K562 (cell line): ENCODE measurements at regions not wholly inside any gene's neighbourhood (a gene's known extent, or its start where the extent isn't known, plus 50 kb on each side); places are given as distances from the start of the nearest gene placed in this dataset.

Experiments
- ATAC-seq: fragments of 200-7000 bp; cut with Tn5 transposase; 3 replicates; pipeline ENCODE4 v1.9.1; 2020; ENCODE audit warnings: moderate library complexity
- BruUV-seq: library from RNA; stranded (reverse); fragments of 400-500 nt; replicated peaks from 2 replicates; lab custom pipeline; 2021; lab: Mats Ljungman, UMichigan
- CTCF ChIA-PET: fragments of 300-600 bp; formaldehyde crosslinking; extraction: SDS; loops from one replicate; lab custom pipeline; 2021; ENCODE audit warnings: low intra/inter-chr PET ratio; lab: Yijun Ruan, JAX
- POLR2A ChIA-PET: fragments of 300-600, 350-650 bp; sonication (Branson Sonifier 250); formaldehyde crosslinking; extraction: SDS; loops from one replicate; lab custom pipeline; 2021; ENCODE audit warnings: antibody characterized with exemption, inconsistent platforms; lab: Yijun Ruan, JAX
- DNase-seq, 4 experiments: peaks; one replicate each; pipeline versions ENCODE4 v3.0.0 to v3.0.0-alpha.2; 2011 to 2018; ENCODE audit warnings: low spot score in 3 of 4, mixed read lengths in 3 of 4; ENCODE audit errors: extremely low read depth in 1 of 4
- FAIRE-seq: peaks from 2 replicates; lab custom pipeline; 2011; peaks lifted over from hg19 to GRCh38; lab: Jason Lieb, UNC
- H2AFZ ChIP-seq: 2 replicates; pipeline ENCODE4 v1.6.0; 2011; ENCODE audit warnings: low read depth, low read length, control low read depth, inconsistent platforms
- H3K27ac ChIP-seq: fragments of 200-600 bp; 3 replicates; pipeline ENCODE4 v1.8.0; 2011; ENCODE audit warnings: low read depth, mild to moderate bottlenecking, control low read depth, inconsistent platforms, low read length, moderate library complexity, mixed read lengths; ENCODE audit errors: extremely low read depth
- H3K27me3 ChIP-seq, 2 experiments: fragments of 300-600 bp in 1 of 2; 2 replicates in 1 of 2; 3 replicates in 1 of 2; pipeline versions ENCODE4 v1.6.0 to v1.8.0; 2011; ENCODE audit warnings: inconsistent platforms in 2 of 2, low read length in 2 of 2, mild to moderate bottlenecking in 1 of 2, mixed read lengths in 1 of 2, moderate library complexity in 1 of 2; ENCODE audit not compliant: control insufficient read depth in 2 of 2, insufficient read depth in 2 of 2
- H3K36me3 ChIP-seq: fragments of 300-600 bp; 3 replicates; pipeline ENCODE4 v1.8.0; 2011; ENCODE audit warnings: mild to moderate bottlenecking, low read length, inconsistent platforms; ENCODE audit not compliant: control insufficient read depth, insufficient read depth
- H3K4me1 ChIP-seq, 2 experiments: fragments of 200-600 bp in 1 of 2; replicated peaks in 1 of 2; 2 replicates in 1 of 2; 3 replicates in 1 of 2; pipeline versions ENCODE4 v1.5.1 to v1.8.0; 2011; ENCODE audit warnings: inconsistent platforms in 2 of 2, low read length in 2 of 2, mild to moderate bottlenecking in 1 of 2, mixed read lengths in 1 of 2, moderate library complexity in 1 of 2; ENCODE audit not compliant: control insufficient read depth in 2 of 2, insufficient read depth in 2 of 2
- H3K4me2 ChIP-seq: 2 replicates; pipeline ENCODE4 v1.6.1; 2011; ENCODE audit warnings: low read length, control low read depth, inconsistent platforms, mixed read lengths; ENCODE audit not compliant: insufficient read depth
- H3K4me3 ChIP-seq: fragments of 200-600 bp; sonication (generic), shearing (Covaris generic); 2 replicates; pipeline ENCODE4 v1.5.1; 2016; ENCODE audit warnings: control low read depth, inconsistent platforms
- H3K79me2 ChIP-seq: fragments of 200-600 bp; 3 replicates; pipeline ENCODE4 v1.8.0; 2011; ENCODE audit warnings: low read length, inconsistent platforms; ENCODE audit not compliant: control insufficient read depth, insufficient read depth
- H3K9ac ChIP-seq, 2 experiments: 2 replicates each; pipeline versions ENCODE4 v1.6.0 to v1.6.1; 2011; ENCODE audit warnings: low read depth in 2 of 2, low read length in 2 of 2, control low read depth in 1 of 2, inconsistent platforms in 1 of 2, mild to moderate bottlenecking in 1 of 2, mixed read lengths in 1 of 2; ENCODE audit not compliant: insufficient read depth in 1 of 2
- H3K9me1 ChIP-seq: one replicate; pipeline ENCODE4 v1.6.0; 2011; ENCODE audit warnings: inconsistent platforms, mild to moderate bottlenecking, low read length, moderate library complexity; ENCODE audit not compliant: control insufficient read depth, insufficient read depth
- H3K9me3 ChIP-seq: replicated peaks from 2 replicates; pipeline ENCODE4 v1.5.1; 2011; ENCODE audit warnings: low read depth, low read length, inconsistent platforms; ENCODE audit not compliant: control insufficient read depth, insufficient read depth
- H4K20me1 ChIP-seq: replicated peaks from 2 replicates; pipeline ENCODE4 v1.6.1; 2011; ENCODE audit warnings: low read length, inconsistent platforms, mixed read lengths; ENCODE audit not compliant: control insufficient read depth, insufficient read depth
- BCOR ChIP-seq: fragments of 450-650 bp; IDR thresholded peaks from 2 replicates; pipeline ENCODE4 v1.6.1; 2016
- BRF1 ChIP-seq: IDR thresholded peaks from 3 replicates; pipeline ENCODE4 v1.6.1; 2011; ENCODE audit warnings: borderline replicate concordance, mild to moderate bottlenecking; ENCODE audit not compliant: insufficient read length; ENCODE audit errors: extremely low read depth
- CREBBP ChIP-seq: IDR thresholded peaks from one replicate; pipeline ENCODE4 v1.6.1; 2012; ENCODE audit warnings: low read depth, mild to moderate bottlenecking, control low read depth, inconsistent platforms, low read length
- CSDE1 ChIP-seq, 2 experiments: fragments of 450-650 bp; IDR thresholded peaks; 2 replicates each; pipeline ENCODE4 v1.6.1; 2016; ENCODE audit warnings: mild to moderate bottlenecking in 1 of 2
- ELF4 ChIP-seq: fragments of 450-650 bp; formaldehyde crosslinking; IDR thresholded peaks from 2 replicates; pipeline ENCODE4 v1.4.0; 2022; ENCODE audit warnings: missing genetic modification characterization
- FOXJ3 ChIP-seq: sonication (generic); formaldehyde crosslinking; IDR thresholded peaks from 2 replicates; pipeline ENCODE4 v1.4.0; 2020; ENCODE audit warnings: mild to moderate bottlenecking, missing genetic modification reagents
- MCM3 ChIP-seq: fragments of 450-650 bp; IDR thresholded peaks from 2 replicates; pipeline ENCODE4 v1.6.1; 2016
- SMAD4 ChIP-seq: fragments of 250-450 bp; sonication (Bioruptor Pico); conservative IDR thresholded peaks from 2 replicates; pipeline ENCODE4 v1.8.0; 2021; ENCODE audit warnings: inconsistent platforms, mild to moderate bottlenecking, moderate library complexity
- ZFP36 ChIP-seq: fragments of 150-350 bp; IDR thresholded peaks from 2 replicates; pipeline ENCODE4 v1.6.1; 2018; ENCODE audit warnings: low read length, low read depth; ENCODE audit not compliant: partially characterized antibody
- ZNF263 ChIP-seq: sonication (generic); formaldehyde crosslinking; IDR thresholded peaks from 2 replicates; pipeline ENCODE4 v1.8.0; 2022; ENCODE audit warnings: mild to moderate bottlenecking, missing genetic modification reagents, borderline replicate concordance
- in situ Hi-C: fragments of 300-500 bp; cut with MboI; formaldehyde crosslinking; loops from 4 replicates; pipeline ENCODE4 v1.15.0; 2018; ENCODE audit warnings: inconsistent platforms, mixed read lengths
- intact Hi-C: fragments of 100-400 bp; cut with micrococcal nuclease; formaldehyde crosslinking; loops from 2 replicates; pipeline ENCODE4 v1.14.2; 2022

- in situ Hi-C loops = loop anchor here (10.0 kb wide), 1 partner anchor 1650 kb away; no protein-coding TSS in a partner anchor
- TF ChIP-seq CSDE1 (IDR thresholded peaks at IDR 0.05) (no peak), SMAD4 (CRISPR knock-in tag) (no peak), ELF4 (no peak), BCOR (no peak), CREBBP (no peak), ZFP36 (no peak), BRF1 (no peak), ZNF263 (no peak), MCM3 (no peak), FOXJ3 (CRISPR knock-in tag) (no peak)
- Histone ChIP-seq H3K4me1 (no peaks in the 10 kb centered on the region), H3K27me3 (no peaks in the 10 kb centered on the region), H3K9ac (no peak overlapping the region), H3K36me3 (no peaks in the 10 kb centered on the region), H3K4me3 (no peak overlapping the region), H3K27ac (no peak overlapping the region), H3K9me3 (no peaks in the 10 kb centered on the region), H3K79me2 (no peaks in the 10 kb centered on the region), H3K9me1 (no peaks in the 10 kb centered on the region), H2AFZ (no peak overlapping the region), H4K20me1 (no peaks in the 10 kb centered on the region), H3K4me2 (no peak overlapping the region)
- ChIA-PET POLR2A (no interaction called here), CTCF (no interaction called here)
- DNase-seq (no peak), FAIRE-seq (no peak), ATAC-seq (no peak)
- intact Hi-C loops = no loop called here
- BruUV-seq = no TSS peak
These were observed 429.2 kb upstream of the TRAM1L1 start for GRCh38 chr4:117514391-117515175.
